Superior temporal gyrus (tissue), 1 donor: ENCODE measurements at regions not wholly inside any gene's neighbourhood (a gene's known extent, or its start where the extent isn't known, plus 50 kb on each side); places are given as distances from the start of the nearest gene placed in this dataset.
A peak's percentile ranks its signal among the peaks of the same experiment; 100 is the strongest.

ENCODE experiments used
- DNase-seq: peaks from one replicate; pipeline ENCODE4 v3.0.0-alpha.2; 2016; ENCODE audit errors: extremely low spot score

DNA sequence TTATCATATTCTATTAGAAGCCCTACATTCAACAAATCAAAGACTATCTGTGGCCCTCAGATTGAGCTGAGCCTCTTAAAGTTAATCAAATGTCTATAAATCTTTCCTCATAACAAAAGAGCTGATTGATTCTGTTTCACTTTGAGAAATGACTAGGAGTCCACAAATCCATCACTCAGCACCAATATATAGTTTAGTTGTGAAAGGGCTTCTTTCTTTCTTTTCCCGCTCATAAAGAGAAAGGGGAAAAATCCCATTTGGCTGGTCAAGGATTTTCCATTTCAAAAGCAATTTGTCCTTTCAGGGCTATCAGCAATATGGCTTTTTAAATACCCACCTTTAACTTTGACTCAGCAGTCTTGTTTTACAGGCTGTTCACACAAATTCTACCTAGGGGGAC is 408.5 kb upstream of the PCDH20 start:
- no peak for DNase-seq

DNA sequence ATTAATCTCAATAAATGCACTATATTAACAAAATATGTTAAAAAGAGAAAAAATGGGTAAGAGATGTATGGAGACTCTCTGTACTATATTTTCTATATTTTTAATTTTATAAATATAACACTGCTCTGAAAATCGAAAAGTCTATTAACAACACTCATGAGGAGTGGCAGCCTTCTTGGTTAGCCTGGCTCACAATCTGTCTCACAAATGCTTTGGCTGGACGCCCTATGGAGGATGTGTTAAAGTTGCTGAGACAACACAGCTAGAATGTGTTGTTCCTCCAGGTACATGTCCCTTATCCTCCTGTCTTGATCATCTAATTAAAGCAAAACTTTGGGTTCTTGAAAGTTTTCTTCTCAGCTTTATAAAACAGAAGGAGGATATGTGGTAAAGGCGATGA is 396.6 kb upstream of the PCDH20 start:
- DNase-seq = peak; percentile 30

DNA sequence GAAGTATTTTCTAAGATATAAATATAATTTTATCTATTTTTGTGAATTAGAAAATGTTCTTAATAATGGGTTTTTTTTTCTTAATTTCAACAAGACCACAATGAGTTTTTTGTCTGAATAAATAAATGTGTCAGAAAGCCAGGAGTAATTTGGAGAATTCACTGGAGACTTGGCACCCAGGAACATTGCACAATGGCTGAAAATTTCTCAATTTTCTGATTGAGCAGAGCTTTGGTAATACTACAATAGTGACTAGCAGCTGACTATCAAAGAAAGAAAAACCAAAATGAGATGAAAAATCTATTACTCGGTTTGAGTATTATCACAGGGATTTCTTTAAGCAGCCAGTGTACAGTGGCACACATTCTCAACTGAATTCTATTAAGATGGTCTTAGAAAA is 394.4 kb upstream of the PCDH20 start:
- DNase-seq = no peak

DNA sequence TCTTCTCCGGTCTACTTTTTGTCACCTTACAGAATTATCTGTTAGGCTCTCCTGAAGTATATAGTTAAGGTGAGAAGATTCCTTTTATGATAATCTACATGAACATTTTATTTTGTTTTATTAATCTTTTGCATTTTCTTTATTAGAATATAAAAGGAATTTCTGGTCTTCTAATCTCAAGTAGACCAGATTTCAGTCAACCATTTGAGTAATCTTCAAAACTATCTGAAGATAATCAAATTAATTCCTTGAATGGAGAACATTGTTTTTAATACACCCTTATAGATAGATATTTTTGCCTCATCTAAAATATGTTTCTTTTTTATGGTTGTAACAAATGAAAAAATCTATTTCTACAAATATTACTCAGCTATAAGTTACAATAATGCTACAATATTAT is 381.7 kb upstream of the PCDH20 start:
- no peak for DNase-seq

DNA sequence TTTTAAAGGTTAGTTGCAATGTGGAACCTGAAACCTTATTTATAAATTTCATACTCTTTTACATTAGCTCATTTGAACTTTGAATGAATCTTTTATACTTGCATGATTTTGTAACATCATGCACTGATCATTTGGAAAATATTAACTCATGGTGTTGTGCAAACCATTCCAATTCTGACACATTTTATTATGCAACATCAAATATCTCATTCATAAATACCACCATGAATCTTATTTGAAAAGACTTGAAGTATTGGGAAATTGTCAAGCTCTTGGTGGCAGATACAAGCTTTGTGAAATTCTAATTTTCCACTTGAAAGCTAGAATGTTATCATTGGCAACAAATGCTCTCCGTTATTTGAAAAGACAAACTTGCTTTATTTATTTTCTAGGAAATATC is 379.9 kb upstream of the PCDH20 start:
- no peak for DNase-seq

DNA sequence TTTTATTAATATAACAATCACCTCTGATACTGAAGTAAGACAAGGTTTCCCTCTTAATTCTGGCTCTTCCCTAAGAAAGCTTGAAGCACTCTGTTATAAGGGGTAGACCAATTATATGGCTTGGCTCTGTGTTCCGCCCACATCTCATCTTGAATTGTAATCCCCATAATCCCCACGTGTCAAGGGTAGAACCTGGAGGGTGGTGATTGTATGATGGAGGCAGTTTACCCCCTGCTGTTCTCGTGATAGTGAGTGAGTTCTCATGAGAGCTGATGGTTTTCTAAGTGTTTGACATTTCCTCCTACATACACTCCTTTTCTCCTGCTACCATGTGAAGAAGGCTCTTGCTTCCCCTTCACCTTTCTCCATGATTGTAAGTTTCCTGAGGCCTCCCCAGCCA is 363.8 kb upstream of the PCDH20 start:
- no peak for DNase-seq

DNA sequence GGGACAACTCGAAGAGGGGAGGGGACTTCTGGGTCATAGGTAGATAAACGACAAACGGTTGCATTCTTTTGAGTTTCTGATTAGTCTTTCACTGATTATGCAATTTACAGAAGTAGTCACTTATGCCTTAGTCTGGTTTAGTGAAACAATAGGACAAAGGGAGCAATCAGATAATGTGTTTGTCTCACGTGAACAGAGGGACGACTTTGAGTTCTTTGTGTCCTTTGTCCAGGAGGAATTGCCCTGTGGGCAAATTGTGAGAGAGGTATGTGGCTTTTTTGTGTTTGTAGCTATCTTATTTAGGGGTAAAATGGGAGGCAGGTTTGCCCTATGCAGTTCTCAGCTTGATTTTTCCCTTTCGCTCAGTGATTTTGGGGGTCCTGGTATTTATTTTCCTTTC is 362.9 kb upstream of the PCDH20 start:
- DNase-seq = no peak

DNA sequence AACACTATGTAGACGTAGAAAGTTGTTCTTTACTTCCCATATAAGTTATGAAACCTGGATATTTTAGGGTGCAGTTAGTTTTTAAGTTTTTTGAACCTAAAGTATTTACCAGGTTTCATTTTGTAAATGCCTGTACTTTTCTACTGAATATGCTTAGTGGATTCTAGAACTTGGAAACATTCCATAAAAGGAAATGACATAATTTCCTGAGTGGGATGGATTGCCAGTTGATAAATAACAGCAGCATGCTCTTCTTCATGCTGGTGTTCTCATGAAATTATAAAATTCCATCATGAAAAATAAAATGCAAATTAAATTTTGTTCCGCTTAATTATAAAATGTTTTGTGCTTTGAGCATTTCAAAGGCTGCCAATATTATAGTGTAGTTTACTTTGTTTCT is 362.2 kb upstream of the PCDH20 start:
- no peak for DNase-seq

DNA sequence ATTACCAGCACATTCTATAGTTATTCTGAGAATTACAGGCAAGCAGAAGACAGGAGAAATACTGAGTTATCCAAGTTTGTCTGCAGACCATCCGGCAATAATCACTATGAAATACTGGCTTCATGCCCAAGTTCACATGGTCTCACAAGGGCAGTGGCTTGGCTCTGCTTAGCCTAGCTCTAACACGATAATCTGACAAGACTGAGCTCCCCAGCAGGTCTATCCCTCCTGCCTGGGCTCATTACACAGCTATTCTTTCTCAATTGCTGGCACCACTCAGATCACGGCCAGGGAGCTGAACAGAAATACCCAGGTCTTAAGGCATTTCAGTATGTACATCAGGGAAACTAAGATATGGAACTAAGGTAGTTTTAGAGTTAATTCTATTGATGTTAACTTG is 361.6 kb upstream of the PCDH20 start:
- no peak for DNase-seq

DNA sequence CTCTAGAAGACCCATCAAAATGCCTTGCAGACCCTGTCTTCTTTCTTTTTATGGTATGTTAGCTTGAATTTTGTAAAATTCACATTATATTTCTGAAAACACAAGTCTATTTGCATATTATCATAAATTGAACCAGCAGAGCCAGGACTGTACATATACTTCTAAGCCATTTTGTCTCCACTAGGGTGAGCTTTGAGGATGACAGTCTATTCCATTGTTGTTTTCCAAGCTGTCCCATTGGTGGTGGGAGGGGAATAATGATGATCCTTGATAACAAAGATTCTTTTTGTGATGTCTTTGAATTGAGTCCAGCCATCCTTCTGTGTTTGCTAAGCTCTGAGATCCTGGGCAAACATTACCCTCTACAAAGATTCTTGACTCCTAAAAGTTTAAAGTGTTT is 359.3 kb upstream of the PCDH20 start:
- DNase-seq = peak; percentile 96

DNA sequence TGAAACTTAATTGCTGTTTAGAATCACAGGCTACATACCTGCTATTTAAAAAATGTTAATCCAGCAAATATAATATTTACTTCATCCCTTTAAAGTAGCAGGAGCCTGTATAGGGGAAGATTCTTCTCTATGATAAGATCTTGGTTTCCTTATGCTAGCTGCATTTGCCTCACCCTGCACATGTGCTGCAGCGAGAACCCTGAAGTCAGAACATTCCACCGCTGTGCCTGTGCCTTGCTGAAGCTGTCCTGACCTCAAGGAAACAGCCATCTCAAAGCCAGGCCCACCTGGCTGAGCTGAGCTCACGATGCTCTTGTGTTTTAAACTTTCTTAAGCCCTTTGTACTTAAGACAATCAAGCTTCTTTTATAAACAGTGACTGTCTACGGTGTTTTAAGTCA is 355.0 kb upstream of the PCDH20 start:
- no peak for DNase-seq

DNA sequence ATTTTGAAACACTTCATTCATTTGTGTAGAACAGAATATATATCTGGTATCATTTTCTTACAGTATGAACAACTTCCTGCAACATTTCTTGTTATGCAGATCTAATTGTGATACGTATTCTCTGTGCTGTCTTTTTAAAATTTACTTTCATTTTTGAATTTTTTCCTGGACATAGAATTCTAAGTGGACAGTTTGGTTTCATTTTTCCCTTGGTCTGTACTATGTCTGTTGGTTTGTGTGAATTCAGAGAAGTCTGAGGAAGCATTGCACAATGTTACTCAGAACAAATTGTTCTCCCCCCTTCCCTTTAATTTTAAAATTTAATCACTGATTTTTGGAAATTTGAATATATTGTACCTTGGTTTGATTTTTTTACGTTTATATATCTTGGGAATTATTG is 352.5 kb upstream of the PCDH20 start:
- DNase-seq = no peak

DNA sequence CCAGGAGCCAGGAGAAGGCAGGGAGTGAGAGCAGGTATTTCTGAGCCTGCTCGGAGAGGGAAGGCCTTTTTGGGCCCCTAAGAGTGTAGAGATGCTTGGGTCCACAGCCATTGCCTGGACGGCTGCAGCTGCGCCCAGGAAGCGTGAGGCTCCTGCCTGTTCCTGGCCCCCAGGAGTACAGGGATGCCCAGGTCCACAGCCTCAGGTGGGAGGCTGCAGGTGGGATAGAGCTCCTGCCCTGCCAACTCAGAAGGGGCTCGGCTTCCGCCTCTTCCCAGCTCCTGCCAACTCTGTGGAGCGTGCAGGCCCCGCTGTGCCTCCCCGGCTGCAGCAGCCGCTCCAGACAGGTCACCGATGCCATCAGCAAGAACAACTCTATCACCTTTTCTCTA is 351.0 kb upstream of the PCDH20 start:
- DNase-seq = no peak

DNA sequence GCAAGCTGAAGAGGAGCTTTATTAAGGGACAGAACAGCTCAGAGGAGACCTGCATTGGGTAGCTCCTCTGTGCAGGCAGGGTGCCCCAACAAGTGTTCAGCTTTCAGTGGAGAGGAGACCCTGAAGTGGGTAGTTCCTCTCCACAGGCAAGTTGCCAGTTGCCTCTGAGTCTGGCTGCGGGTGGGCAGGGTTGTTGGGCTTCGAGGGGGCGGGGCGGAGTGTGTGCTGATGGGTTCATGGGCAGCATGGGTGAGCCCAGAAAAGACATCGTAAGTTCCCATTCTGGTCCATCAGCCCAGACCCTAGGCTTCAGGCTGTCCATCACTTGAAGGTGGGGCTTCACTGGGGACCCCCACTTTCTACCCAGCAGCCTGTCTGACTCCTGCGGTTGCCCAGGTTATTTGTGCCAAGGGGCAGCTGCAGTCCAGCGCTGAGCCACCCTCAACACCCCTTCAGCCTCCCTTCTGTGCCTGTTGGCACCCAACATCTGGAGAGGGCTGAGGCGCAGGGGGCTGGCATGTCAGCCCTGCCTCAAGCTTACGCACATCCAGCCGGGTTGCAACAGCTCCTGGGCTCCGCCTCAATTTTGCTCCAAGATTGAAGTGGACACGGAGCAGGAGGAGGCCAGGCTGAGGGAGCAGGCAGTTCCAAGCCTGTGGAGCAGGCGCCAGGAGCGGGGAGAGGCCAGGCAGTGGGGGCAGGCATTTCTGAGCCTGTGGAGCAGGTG is 350.5 kb upstream of the PCDH20 start:
- no peak for DNase-seq

DNA sequence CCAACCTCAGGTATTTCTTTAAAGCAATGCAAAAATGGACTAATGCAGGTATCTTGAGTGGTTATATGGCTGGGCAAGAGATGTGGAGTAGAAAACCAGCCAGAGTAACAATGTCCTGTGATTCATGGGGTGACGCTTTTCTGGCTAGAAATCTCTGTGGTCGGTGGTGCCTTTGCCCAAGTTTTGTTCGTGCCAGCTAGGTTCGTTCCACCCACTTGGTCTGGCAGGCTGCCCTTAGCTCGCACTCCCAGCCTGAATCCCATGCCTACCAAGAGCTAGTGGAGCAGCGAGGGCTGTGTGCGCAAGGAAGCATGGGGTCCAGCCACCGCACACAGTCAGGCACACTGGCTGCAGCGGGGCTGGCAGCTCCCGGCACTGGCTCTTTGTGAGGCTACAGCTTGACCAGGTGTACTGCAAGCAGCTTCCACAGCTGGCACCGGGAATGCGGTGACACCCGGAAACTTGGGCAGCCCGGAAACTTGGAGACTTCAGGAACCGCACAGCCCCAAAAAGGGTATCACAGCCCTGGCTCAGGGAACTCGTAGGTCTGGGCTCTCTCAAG is 349.6 kb upstream of the PCDH20 start:
- no peak for DNase-seq

DNA sequence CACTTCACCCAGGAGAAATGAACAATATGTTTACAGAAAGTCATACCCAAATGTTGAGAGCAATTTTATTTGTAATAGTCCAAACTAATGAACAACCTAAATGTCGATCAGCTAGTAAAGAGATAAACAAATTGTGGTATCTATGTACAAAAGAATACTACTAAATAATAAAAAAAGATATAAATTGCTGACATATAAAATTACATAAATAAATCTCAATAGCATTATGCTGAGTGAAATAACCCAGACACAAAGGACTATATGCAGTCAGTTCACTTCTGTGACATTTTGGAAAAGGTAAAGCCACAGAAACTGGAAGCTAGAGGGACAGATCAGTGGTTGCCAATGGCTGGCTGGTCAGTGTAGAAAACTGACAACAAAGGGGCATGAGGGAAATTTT is 346.0 kb upstream of the PCDH20 start:
- DNase-seq = no peak

DNA sequence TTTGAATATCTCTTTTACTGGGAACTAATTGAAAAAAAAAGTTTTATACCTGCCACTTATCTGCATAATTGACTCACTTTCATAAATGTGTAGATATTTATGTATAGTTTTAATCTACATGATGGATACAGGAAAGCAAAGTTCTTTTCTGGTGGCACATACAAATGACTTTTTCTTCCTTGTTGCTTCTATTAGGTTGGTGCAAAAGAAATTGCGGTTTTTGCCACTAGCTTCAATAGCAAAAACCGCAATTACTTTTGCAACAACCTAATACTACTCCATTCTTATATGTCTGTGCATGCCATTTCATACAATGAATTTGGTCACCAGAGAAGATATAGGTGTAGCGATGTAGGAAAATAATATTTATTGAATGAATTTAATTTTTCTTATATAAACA is 344.5 kb upstream of the PCDH20 start:
- no peak for DNase-seq

DNA sequence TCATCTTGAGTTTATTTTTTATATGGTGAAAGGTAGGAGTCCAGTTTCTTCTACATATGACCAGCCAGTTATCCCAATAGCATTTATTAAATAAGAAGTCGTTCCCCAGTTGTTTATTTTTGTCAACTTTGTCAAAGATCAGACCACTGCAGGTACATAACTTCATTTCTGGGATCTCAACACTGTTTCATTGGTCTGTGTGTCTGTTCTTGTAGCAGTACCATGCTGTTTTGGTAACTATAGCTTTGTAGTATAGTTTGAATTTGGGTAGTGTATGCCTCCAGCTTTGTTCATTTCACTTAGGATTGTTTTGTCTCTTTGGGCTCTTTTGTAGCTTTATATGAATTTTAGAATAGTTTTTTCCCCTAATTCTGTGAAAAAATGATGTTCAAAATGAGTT is 340.4 kb upstream of the PCDH20 start:
- no peak for DNase-seq

DNA sequence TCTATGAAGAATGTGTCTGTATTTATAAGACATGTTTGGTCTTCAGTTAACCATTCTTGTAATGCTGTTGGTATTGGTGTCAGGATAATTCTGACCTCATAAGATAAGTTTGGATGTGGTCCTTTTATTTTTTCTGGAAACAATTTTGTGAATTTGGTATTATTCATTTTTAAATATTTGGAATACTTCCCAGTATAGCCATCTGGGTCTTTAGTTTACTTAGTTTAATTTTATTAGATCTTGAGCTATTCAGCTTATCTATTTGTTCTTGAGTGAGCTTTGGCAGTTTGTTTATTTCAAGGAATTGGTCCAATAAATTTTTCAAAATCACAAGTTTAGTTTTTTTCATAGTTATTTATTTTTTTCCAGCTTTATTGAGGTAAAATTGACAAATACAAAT is 335.4 kb upstream of the PCDH20 start:
- DNase-seq = no peak

DNA sequence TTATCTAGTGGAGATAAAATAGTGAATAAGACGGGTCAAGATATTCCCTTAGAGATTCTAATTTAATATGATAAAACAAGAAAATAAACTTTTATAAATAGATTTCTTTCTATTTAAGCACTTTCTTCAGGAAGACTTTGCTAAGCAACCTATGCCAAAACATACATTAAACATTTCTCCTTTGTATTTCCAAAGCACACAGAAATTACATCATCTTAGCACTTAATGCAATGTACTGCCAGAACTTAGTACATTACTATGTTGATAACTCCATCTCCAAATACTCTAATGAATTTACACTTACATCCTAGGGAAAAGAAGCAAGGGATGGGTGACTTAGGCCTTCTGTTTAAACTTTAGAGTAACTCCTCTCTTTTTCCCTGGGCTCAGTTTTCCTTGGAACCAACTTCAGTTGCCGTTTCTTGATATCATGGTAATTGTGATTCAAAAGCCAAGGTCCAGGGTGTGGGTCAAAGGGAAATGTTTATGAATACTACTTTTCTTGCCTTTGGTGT is 322.6 kb upstream of the PCDH20 start:
- DNase-seq = no peak

DNA sequence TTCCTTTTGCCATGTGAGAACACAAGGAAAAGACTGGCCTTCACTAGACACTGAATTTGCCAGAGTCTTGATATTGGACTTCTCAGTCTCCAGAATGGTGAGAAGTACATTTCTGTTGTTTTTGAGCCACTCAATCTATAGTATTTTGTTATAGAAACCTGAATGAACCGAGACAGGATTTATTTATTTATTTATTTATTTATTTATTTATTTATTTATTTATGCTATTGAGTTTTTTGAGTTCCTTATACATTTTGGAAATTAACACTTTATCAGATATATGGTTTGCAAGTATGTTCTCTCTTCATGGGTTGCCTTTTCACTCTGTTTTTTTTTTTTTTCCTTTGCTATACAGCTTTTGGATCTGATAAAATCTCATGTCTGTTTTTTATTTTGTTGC is 319.0 kb upstream of the PCDH20 start:
- DNase-seq = no peak

DNA sequence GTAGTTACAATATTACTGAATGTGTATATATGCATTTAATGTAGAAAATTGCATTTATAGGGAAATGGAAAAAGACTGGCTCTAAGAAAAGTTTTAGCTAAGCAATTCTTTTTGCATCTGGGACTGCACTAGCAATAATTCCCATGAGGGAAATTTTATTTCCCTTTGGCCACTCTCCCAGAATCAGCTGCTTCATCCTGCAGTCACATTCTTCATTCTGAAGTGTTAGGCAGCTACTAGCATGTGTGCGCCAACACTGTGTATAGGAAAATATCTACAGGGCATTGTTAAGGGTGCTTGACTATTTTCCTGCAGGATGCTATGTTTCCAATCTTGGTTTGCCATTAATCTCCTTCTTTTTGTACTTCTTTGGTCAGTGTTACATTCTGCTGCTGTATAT is 312.8 kb upstream of the PCDH20 start:
- DNase-seq = peak; percentile 48

DNA sequence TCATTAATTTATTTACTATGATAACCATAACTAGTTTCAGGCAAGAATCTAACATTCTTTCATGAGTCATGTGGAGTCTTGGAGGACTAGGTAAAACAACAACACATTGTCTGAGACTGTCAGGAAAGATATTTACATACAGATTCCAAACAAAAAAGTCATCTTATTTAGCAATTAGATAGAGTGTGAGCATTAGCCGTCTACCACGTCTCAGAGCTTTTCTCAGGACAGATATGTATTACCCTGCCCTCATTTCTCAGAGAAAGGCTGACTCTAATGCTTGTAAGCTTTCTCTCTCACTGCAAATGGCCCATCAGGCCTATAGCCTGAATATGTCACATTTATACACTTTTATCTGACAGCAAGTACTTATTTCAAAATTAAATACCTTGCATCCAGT is 312.1 kb upstream of the PCDH20 start:
- DNase-seq = no peak

DNA sequence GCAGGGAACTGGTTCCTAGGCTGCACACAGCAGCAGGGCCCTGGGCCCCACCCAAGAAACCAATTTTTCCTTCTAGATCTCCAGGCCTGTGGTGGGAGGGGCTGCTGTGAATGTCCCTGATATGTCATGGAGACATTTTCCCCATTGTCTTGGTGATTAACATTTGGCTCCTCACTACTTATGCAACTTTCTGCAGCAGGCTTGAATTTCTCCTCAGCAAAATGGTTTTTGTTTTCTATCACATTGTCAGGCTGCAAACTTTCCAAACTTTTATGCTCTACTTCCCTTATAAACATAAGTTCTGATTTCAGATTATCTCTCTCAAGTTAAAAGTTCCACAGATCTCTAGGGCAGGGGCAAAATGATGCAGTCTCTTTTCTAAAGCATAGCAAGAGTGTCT is 310.2 kb upstream of the PCDH20 start:
- DNase-seq = no peak
